Stomach smooth muscle (tissue), 2 donors: ENCODE measurements at regions not wholly inside any gene's neighbourhood (a gene's known extent, or its start where the extent isn't known, plus 50 kb on each side); places are given as distances from the start of the nearest gene placed in this dataset.

Experiments
- H3K27ac ChIP-seq: one replicate; pipeline ENCODE4 v1.7.0; 2013; ENCODE audit warnings: mild to moderate bottlenecking, low read length, inconsistent platforms
- H3K27me3 ChIP-seq, 2 donors: one replicate each; pipeline ENCODE4 v1.7.0; 2013; ENCODE audit warnings: low read length in 2 of 2; ENCODE audit not compliant: insufficient read depth in 2 of 2, control insufficient read depth in 1 of 2
- H3K36me3 ChIP-seq, 2 donors: one replicate each; pipeline ENCODE4 v1.7.0; 2013; ENCODE audit warnings: low read length in 2 of 2; ENCODE audit not compliant: control insufficient read depth in 2 of 2, insufficient read depth in 2 of 2
- H3K4me1 ChIP-seq: one replicate; pipeline ENCODE4 v1.7.0; 2013; ENCODE audit warnings: low read length; ENCODE audit not compliant: control insufficient read depth, insufficient read depth
- H3K4me3 ChIP-seq, 2 donors: one replicate each; pipeline ENCODE4 v1.7.0; 2013; ENCODE audit warnings: low read length in 2 of 2
- H3K9ac ChIP-seq, 2 donors: one replicate each; pipeline ENCODE4 v1.7.0; 2013; ENCODE audit warnings: low read length in 2 of 2, mild to moderate bottlenecking in 1 of 2
- H3K9me3 ChIP-seq, 2 donors: one replicate each; pipeline ENCODE4 v1.7.0; 2013; ENCODE audit warnings: low read length in 2 of 2; ENCODE audit not compliant: control insufficient read depth in 2 of 2
- donor health status: healthy.
- donor health status: Pancreatic carcinoma.

DNA sequence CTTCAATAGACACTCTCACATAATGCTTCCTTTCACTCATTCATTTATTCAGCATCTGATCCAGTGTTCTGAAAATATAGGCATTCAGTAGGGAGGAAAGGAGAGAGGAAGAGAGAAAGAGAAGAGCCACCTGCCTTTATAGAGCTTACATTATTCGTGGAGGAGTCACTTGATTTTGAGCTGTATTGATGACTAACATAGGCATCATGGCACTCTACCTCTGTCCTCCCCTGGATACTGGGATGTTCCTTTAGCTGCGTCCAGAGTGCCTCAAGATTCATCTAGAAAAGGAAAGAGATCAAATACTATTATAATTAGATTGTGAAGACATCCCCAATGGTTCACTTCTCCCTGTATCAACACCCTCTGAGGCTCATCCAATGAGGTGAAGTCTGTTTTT, 345.1 kb downstream of the SPATA31D1 start:
- Histone ChIP-seq H3K4me3 (no peak overlapping the region), H3K9ac (no peak overlapping the region), H3K9me3 (no peaks in the 10 kb centered on the region), H3K27me3 (no peaks in the 10 kb centered on the region), H3K4me1 (peaks cover 9% of the 10 kb centered on the region), H3K36me3 (no peaks in the 10 kb centered on the region), H3K27ac (no peak overlapping the region)

DNA sequence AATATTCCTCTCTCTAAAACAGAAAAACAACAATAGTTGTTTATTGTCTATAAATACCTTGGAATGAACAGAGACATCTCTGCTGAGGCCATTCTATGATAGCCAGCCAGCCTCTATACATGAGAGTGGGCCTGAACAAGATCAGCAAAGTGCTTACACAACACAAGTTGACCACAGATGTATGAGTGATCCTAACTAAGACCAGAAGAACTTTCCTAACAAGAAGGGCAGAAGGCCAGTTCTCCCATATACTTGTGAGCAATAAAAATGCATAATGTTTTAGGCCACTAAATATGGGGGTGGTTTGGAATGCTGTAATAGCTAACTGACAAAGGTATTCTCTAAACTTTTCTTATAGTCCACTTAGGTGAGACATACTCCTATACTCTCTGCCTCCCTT, 345.7 kb downstream of the SPATA31D1 start:
- no peaks in the 10 kb centered on the region for H3K36me3 ChIP-seq
- H3K27me3 ChIP-seq, result no peaks in the 10 kb centered on the region
- no peak overlapping the region for H3K4me3 ChIP-seq
- H3K9ac ChIP-seq, result no peak overlapping the region
- peaks cover 9% of the 10 kb centered on the region for H3K4me1 ChIP-seq
- no peaks in the 10 kb centered on the region for H3K9me3 ChIP-seq
- no peak overlapping the region for H3K27ac ChIP-seq

DNA sequence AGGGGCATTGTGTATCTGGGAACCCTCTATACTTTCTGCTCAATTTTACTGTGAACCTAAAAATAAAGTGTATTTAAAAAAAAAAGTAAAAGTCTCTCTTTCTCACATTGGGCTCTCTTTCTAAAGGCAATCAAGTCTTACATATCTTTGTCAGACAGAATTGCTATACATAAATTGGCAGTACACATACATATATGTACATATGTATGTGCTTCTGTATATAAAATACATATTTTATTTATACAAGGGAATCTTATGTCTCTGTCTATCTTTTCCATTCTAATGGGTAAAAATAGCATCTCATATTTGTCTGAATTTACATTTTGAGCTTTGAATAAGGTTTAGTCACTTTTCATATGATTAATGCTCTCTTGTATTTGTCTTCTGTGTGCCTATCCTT, 348.8 kb downstream of the SPATA31D1 start:
- no peaks in the 10 kb centered on the region for H3K9me3 ChIP-seq
- peaks cover 5% of the 10 kb centered on the region for H3K4me1 ChIP-seq
- H3K4me3 ChIP-seq, result no peak overlapping the region
- no peaks in the 10 kb centered on the region for H3K36me3 ChIP-seq
- H3K27ac ChIP-seq, result no peak overlapping the region
- H3K27me3 ChIP-seq, result no peaks in the 10 kb centered on the region
- no peak overlapping the region for H3K9ac ChIP-seq

DNA sequence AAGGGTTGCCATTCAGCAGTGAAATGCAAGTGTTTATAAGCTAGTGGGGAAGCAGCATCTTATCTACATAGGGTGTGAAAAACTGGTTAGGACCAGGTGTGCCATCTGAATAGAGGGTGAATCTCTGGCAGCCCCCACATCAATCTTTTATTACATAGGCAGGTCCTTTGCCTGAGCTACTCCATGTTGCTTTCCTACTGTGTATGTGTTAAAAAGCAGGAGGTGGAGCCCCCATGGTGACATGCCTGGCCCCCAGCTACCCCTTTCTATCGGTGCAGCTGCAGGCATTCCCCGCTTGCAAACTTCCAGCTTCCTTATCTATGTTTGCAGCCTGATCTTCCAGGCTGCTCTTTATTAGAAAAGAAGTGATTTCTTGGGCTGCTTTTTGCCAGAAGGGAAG, 353.5 kb downstream of the SPATA31D1 start:
- Histone ChIP-seq H3K36me3 (no peaks in the 10 kb centered on the region), H3K4me1 (no peaks in the 10 kb centered on the region), H3K27me3 (no peaks in the 10 kb centered on the region), H3K9me3 (no peaks in the 10 kb centered on the region), H3K4me3 (no peak overlapping the region), H3K9ac (no peak overlapping the region), H3K27ac (no peak overlapping the region)

DNA sequence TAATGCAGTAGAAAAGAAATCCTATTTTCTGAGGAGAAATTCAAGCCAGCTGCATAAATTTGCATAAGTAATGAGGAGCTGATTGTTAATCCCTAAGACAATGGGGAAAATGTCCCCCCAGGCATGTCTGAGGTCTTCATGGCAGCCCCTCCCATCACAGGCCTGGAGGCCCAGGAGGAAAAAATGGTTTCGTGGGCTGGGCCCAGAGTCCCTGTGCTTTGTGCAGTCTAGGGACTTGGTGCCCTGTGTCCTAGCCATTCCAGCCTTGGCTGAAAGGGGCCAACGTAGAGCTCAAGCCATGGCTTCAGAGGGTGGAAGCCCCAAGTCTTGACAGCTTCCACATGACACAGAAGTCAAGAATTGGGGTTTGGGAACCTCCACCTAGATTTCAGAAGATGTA, 357.5 kb downstream of the SPATA31D1 start:
- Histone ChIP-seq H3K4me3 (no peak overlapping the region), H3K36me3 (no peaks in the 10 kb centered on the region), H3K9ac (no peak overlapping the region), H3K4me1 (no peaks in the 10 kb centered on the region), H3K27ac (no peak overlapping the region), H3K27me3 (no peaks in the 10 kb centered on the region), H3K9me3 (no peaks in the 10 kb centered on the region)

DNA sequence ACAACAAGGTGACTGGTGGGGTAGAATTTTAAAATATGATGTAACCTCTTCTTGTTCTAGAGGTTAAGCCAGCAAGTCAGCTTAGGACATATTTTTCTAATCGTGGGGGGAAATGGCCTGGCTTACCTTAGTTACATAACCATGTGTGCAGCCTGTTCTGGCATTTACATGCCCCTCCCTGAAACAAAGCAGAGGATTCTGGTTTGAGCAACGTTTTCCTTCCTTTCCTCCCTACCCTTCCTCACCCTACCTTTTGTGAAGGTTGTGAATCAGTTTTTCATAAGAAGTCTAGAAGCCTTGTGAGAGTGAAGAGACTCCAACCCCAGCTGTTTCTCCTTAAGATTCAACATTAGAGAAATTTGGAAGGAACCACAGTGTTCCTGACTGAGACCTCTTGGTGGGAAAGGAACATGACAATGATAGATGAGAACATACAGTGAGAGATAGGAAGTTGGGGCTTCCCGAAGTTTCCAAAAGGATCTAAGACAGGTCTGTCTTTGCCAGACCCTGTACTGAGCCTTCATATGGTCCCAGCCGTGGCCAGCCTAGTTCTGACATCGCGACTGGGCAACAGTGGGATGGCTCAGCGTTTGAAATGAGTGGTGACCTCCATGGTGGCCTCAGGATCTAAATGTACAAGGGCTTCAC, 365.2 kb downstream of the SPATA31D1 start:
- Histone ChIP-seq H3K9me3 (no peaks in the 10 kb centered on the region), H3K9ac (no peak overlapping the region), H3K27ac (no peak overlapping the region), H3K4me3 (no peak overlapping the region), H3K27me3 (no peaks in the 10 kb centered on the region), H3K4me1 (no peaks in the 10 kb centered on the region), H3K36me3 (no peaks in the 10 kb centered on the region)

DNA sequence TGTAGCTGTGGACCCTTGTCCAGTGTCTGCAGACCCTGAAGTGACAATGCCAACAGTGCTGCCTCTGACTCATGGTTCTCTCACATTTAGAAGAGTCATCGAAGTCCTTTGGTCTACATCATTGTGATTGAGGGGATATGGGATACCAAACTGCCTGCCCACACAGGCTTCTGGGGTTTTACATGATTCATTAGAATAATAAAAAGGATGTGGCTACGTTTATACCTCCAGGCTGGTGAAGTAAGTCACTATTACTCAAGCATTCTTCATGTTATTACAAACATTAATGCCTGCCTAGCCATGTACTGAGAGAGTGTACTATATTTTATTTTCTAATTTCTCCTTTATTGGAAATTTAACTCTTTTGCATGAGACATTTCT, 365.7 kb downstream of the SPATA31D1 start:
- Histone ChIP-seq H3K36me3 (no peaks in the 10 kb centered on the region), H3K4me3 (no peak overlapping the region), H3K4me1 (no peaks in the 10 kb centered on the region), H3K27me3 (no peaks in the 10 kb centered on the region), H3K9me3 (no peaks in the 10 kb centered on the region), H3K27ac (no peak overlapping the region), H3K9ac (no peak overlapping the region)

DNA sequence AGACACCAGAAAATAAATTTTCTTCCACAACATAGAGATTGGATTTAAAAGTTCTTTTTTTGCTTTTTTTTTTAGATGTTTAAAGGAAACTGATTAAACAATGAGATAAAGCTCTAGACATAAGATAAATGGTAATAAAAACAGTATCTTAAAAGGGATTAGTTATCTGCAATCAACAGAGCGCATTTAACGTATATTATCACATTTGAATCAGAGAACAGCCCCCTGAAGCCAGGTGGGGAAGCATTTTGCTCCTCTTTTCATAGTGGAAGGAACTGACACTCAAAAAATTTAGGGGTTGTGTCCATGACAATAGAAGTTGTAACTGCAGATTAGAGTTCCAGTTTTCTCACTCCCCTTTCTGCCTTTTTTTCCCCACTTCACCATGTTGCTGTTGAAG, 367.6 kb downstream of the SPATA31D1 start:
- Histone ChIP-seq H3K4me3 (no peak overlapping the region), H3K9me3 (no peaks in the 10 kb centered on the region), H3K9ac (no peak overlapping the region), H3K27ac (no peak overlapping the region), H3K27me3 (no peaks in the 10 kb centered on the region), H3K4me1 (no peaks in the 10 kb centered on the region), H3K36me3 (no peaks in the 10 kb centered on the region)

DNA sequence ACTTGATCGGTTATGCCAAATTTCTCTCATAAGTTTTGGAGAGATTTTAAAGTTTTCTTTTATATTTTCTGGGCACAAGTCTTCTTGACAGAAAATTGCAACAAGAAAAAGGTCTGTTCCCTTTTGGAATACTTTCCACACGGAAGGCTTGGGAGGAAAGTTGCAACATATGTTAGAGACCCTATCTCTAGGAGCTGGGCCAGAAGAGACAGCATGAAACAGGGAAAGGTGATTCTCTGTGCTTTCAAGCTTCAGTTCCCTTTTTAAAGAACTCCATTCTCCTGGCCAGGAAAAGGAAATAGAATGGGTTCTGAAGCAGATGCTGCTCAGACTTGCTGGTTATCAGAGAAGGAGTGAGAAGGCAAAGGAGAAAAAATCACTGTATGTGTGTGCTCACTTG, 368.3 kb downstream of the SPATA31D1 start:
- Histone ChIP-seq H3K36me3 (no peaks in the 10 kb centered on the region), H3K27ac (no peak overlapping the region), H3K27me3 (no peaks in the 10 kb centered on the region), H3K9ac (no peak overlapping the region), H3K9me3 (no peaks in the 10 kb centered on the region), H3K4me1 (no peaks in the 10 kb centered on the region), H3K4me3 (no peak overlapping the region)

DNA sequence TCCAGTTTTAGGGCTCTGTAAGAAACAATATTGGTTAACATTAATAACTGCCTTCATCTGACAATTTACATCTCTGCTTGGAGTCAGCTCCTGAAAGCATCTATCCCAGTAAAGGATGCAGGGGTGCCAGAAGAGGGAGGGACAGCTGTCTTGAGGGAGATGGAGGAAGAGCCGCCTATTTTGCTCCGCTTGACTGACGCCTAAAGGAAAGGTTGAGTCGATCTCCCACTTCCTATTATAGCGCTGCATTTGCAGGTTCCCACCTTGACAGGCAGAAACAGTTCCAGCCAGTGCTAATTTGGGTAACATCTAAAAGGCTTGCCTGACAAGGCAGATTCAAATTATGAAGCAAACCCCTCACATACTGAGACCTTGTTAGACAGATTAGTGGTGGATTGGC, 374.6 kb downstream of the SPATA31D1 start:
- Histone ChIP-seq H3K36me3 (no peaks in the 10 kb centered on the region), H3K9ac (no peak overlapping the region), H3K4me3 (no peak overlapping the region), H3K27me3 (no peaks in the 10 kb centered on the region), H3K4me1 (no peaks in the 10 kb centered on the region), H3K27ac (no peak overlapping the region), H3K9me3 (no peaks in the 10 kb centered on the region)

DNA sequence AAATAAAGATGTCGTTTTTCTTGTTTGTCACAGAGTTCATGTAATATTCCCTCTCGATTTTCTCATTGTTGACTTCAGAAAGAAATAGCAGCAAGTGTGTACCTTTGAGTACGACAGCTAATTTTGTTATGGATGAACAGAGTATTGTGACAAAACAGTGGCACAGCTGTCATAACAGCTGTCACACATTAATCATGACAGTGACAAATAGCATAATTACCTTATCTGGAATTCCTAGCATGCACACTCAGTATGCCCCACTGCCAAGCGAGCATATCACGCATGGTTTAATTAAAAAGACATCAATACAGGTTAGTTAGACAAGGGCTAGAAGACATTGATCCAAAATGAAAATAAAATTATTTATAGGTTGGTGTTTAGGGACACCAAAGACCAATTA, 375.1 kb downstream of the SPATA31D1 start:
- H3K36me3 ChIP-seq, result no peaks in the 10 kb centered on the region
- no peaks in the 10 kb centered on the region for H3K4me1 ChIP-seq
- H3K9ac ChIP-seq, result no peak overlapping the region
- H3K9me3 ChIP-seq, result no peaks in the 10 kb centered on the region
- no peak overlapping the region for H3K27ac ChIP-seq
- no peaks in the 10 kb centered on the region for H3K27me3 ChIP-seq
- H3K4me3 ChIP-seq, result no peak overlapping the region
